GM12875 (cell line): ENCODE measurements at regions not wholly inside any gene's neighbourhood (a gene's known extent, or its start where the extent isn't known, plus 50 kb on each side); places are given as distances from the start of the nearest gene placed in this dataset.

Experiments used
- H3K4me3 ChIP-seq: one replicate; pipeline ENCODE4 v1.5.1; 2011; ENCODE audit warnings: low read depth, low read length, control low read depth
- CTCF ChIP-seq: IDR thresholded peaks from 2 replicates; pipeline ENCODE4 v1.5.1; 2011; ENCODE audit warnings: low read depth, mild to moderate bottlenecking, control low read depth, inconsistent platforms, low read length, moderate library complexity, borderline replicate concordance; ENCODE audit not compliant: insufficient read depth

- TF ChIP-seq CTCF = no peak
- H3K4me3 ChIP-seq = no peak overlapping the region
Observed at GRCh38 chrX:22634751-22635150, 362.0 kb downstream of the CBLL2 start.

- no peak for TF ChIP-seq CTCF
- no peak overlapping the region for H3K4me3 ChIP-seq
Observed at GRCh38 chrX:22648281-22648680, 351.5 kb upstream of the DDX53 start.

GRCh38 chrX:22650691-22651090 is 349.1 kb upstream of the DDX53 start:
- no peak overlapping the region for H3K4me3 ChIP-seq
- TF ChIP-seq CTCF = no peak

- TF ChIP-seq CTCF = no peak
- no peak overlapping the region for H3K4me3 ChIP-seq
Observed at GRCh38 chrX:22652596-22652995, 347.2 kb upstream of the DDX53 start.

GRCh38 chrX:22660756-22661155 is 339.0 kb upstream of the DDX53 start:
- no peak for TF ChIP-seq CTCF
- H3K4me3 ChIP-seq = no peak overlapping the region

GRCh38 chrX:22662776-22663175 is 337.0 kb upstream of the DDX53 start:
- no peak overlapping the region for H3K4me3 ChIP-seq
- TF ChIP-seq CTCF = no peak

- H3K4me3 ChIP-seq = no peak overlapping the region
- TF ChIP-seq CTCF = no peak
Observed at GRCh38 chrX:22664826-22665225, 334.9 kb upstream of the DDX53 start.
